ENCODE measurements at regions not wholly inside any gene's neighbourhood (a gene's known extent, or its start where the extent isn't known, plus 50 kb on each side); places are given as distances from the start of the nearest gene placed in this dataset.

DNA sequence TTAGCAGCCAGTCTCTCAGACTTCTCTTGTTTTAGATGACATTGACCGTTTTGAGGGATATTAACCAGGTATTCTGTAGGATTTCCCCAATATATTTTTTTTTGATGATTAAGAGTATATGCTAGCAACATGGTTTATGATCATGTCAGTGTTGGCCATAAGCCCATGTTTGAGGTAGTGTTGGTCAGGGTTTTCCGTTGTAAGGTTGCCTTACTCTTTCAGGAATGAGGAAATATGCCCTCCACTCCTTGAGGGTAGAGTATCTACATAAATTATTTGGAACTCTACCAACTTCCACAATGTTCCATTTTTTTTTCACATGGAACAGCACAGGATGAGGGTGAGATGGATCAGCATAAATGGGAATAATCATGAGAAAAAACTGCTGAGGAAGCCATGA is 188.4 kb upstream of the PRDM9 start:
- TF ChIP-seq CTCF (conservative IDR thresholded peaks at IDR 0.05 in 1 of 2, IDR thresholded peaks at IDR 0.05 in 1 of 2; ENCODE audit: low read depth in 1 of 2, low read length in 2 of 2) (no peak), EZH2 (IDR thresholded peaks at IDR 0.05; ENCODE audit: low read length, missing control alignments) (no peak)

All from fibroblast of lung (primary cell).